Fibroblast of lung (primary cell): ENCODE measurements at regions not wholly inside any gene's neighbourhood (a gene's known extent, or its start where the extent isn't known, plus 50 kb on each side); places are given as distances from the start of the nearest gene placed in this dataset.
A peak's percentile ranks its signal among the peaks of the same experiment; 100 is the strongest.

Experiments used
- DNase-seq, 2 donors: peaks; one replicate each; pipeline versions ENCODE4 v3.0.0 to v3.0.0-alpha.2; 2010; ENCODE audit warnings: low read depth in 2 of 2
- H2AFZ ChIP-seq: 2 replicates; pipeline ENCODE4 v1.5.1; 2012; ENCODE audit warnings: low read length, control low read depth, inconsistent platforms
- H3K27ac ChIP-seq: 2 replicates; pipeline ENCODE4 v1.5.1; 2011; ENCODE audit warnings: low read length, control low read depth; ENCODE audit not compliant: insufficient read depth
- H3K27me3 ChIP-seq: 2 replicates; pipeline ENCODE4 v1.5.1; 2011; ENCODE audit warnings: mild to moderate bottlenecking, low read length; ENCODE audit not compliant: control insufficient read depth, insufficient read depth
- H3K36me3 ChIP-seq: 2 replicates; pipeline ENCODE4 v1.5.1; 2011; ENCODE audit warnings: low read length; ENCODE audit not compliant: control insufficient read depth, insufficient read depth
- H3K4me1 ChIP-seq: 2 replicates; pipeline ENCODE4 v1.5.1; 2011; ENCODE audit warnings: low read length; ENCODE audit not compliant: control insufficient read depth, insufficient read depth; ENCODE audit errors: extremely low read depth
- H3K4me2 ChIP-seq: 2 replicates; pipeline ENCODE4 v1.5.1; 2011; ENCODE audit warnings: low read length, control low read depth; ENCODE audit not compliant: insufficient read depth; ENCODE audit errors: extremely low read depth
- H3K4me3 ChIP-seq, 4 experiments: fragments of 200-600 bp in 1 of 4; sonication (generic) in 1 of 4; replicated peaks in 1 of 4; 2 replicates each; pipeline ENCODE4 v1.5.1; 2011 to 2016; ENCODE audit warnings: low read length in 4 of 4, low read depth in 3 of 4, mild to moderate bottlenecking in 3 of 4, control low read depth in 2 of 4, inconsistent platforms in 1 of 4, mixed read lengths in 1 of 4; ENCODE audit not compliant: insufficient read depth in 1 of 4; ENCODE audit errors: control extremely low read depth in 1 of 4
- H3K79me2 ChIP-seq: 2 replicates; pipeline ENCODE4 v1.5.1; 2012; ENCODE audit warnings: mild to moderate bottlenecking, low read length, inconsistent platforms; ENCODE audit not compliant: control insufficient read depth, insufficient read depth
- H3K9ac ChIP-seq: 2 replicates; pipeline ENCODE4 v1.5.1; 2011; ENCODE audit warnings: mild to moderate bottlenecking, low read length, control low read depth; ENCODE audit not compliant: insufficient read depth
- H3K9me3 ChIP-seq: 2 replicates; pipeline ENCODE4 v1.5.1; 2012; ENCODE audit warnings: low read depth, low read length; ENCODE audit not compliant: control insufficient read depth, insufficient read depth
- H4K20me1 ChIP-seq: 2 replicates; pipeline ENCODE4 v1.5.1; 2011; ENCODE audit warnings: low read length; ENCODE audit not compliant: control insufficient read depth, insufficient read depth; ENCODE audit errors: extremely low read depth
- CTCF ChIP-seq, 2 donors: IDR thresholded peaks in 1 of 2; conservative IDR thresholded peaks in 1 of 2; 1 replicate in 1 of 2; 2 replicates in 1 of 2; pipeline ENCODE4 v1.5.1; 2011 to 2012; ENCODE audit warnings: low read length in 2 of 2, control low read depth in 1 of 2, inconsistent platforms in 1 of 2, low read depth in 1 of 2, mild to moderate bottlenecking in 1 of 2
- EZH2 ChIP-seq: IDR thresholded peaks from 2 replicates; pipeline ENCODE4 v1.5.1; 2012; ENCODE audit warnings: low read length, control low read depth, mild to moderate bottlenecking; ENCODE audit errors: missing control alignments

- no peaks in the 10 kb centered on the region for H3K9me3 ChIP-seq
- no peak overlapping the region for H3K27ac ChIP-seq
- no peak overlapping the region for H3K9ac ChIP-seq
- H3K79me2 ChIP-seq = no peaks in the 10 kb centered on the region
- no peak overlapping the region for H2AFZ ChIP-seq
- no peaks in the 10 kb centered on the region for H4K20me1 ChIP-seq
- H3K4me3 ChIP-seq = no peak overlapping the region
- TF ChIP-seq EZH2 (no peak), CTCF (conservative IDR thresholded peaks at IDR 0.05 in 1 of 2, IDR thresholded peaks at IDR 0.05 in 1 of 2; ENCODE audit: low read depth in 1 of 2, low read length in 2 of 2) (no peak)
- peak in 1 of 2 donors; percentile 73 for DNase-seq
- H3K36me3 ChIP-seq = no peaks in the 10 kb centered on the region
- H3K4me2 ChIP-seq = no peak overlapping the region
- H3K4me1 ChIP-seq = no peaks in the 10 kb centered on the region
- H3K27me3 ChIP-seq = no peaks in the 10 kb centered on the region
Observed at GRCh38 chr14:49287004-49287403, 299.2 kb downstream of the RPS29 start.

- no peak for DNase-seq
- Histone ChIP-seq H3K79me2 (no peaks in the 10 kb centered on the region), H3K4me1 (no peaks in the 10 kb centered on the region), H2AFZ (no peak overlapping the region), H3K4me3 (no peak overlapping the region), H3K9ac (no peak overlapping the region), H3K9me3 (no peaks in the 10 kb centered on the region), H3K36me3 (no peaks in the 10 kb centered on the region), H3K4me2 (no peak overlapping the region), H3K27me3 (no peaks in the 10 kb centered on the region), H3K27ac (no peak overlapping the region), H4K20me1 (no peaks in the 10 kb centered on the region)
- no peak for TF ChIP-seq EZH2
- TF ChIP-seq CTCF (conservative IDR thresholded peaks at IDR 0.05 in 1 of 2, IDR thresholded peaks at IDR 0.05 in 1 of 2; ENCODE audit: low read depth in 1 of 2, low read length in 2 of 2) = no peak
Observed at GRCh38 chr14:49286257-49286983, 299.8 kb downstream of the RPS29 start.

GRCh38 chr14:49280566-49280965, 305.6 kb downstream of the RPS29 start:
- Histone ChIP-seq H3K79me2 (no peaks in the 10 kb centered on the region), H3K36me3 (no peaks in the 10 kb centered on the region), H3K9me3 (no peaks in the 10 kb centered on the region), H3K27me3 (no peaks in the 10 kb centered on the region), H4K20me1 (no peaks in the 10 kb centered on the region), H3K4me2 (no peak overlapping the region), H3K27ac (no peak overlapping the region), H3K4me3 (no peak overlapping the region), H2AFZ (no peak overlapping the region), H3K9ac (no peak overlapping the region), H3K4me1 (no peaks in the 10 kb centered on the region)
- TF ChIP-seq EZH2 (no peak), CTCF (conservative IDR thresholded peaks at IDR 0.05 in 1 of 2, IDR thresholded peaks at IDR 0.05 in 1 of 2; ENCODE audit: low read depth in 1 of 2, low read length in 2 of 2) (no peak)
- no peak for DNase-seq
